Adrenal gland (tissue), 9 donors: ENCODE measurements at regions not wholly inside any gene's neighbourhood (a gene's known extent, or its start where the extent isn't known, plus 50 kb on each side); places are given as distances from the start of the nearest gene placed in this dataset.

Source experiments
- DNase-seq, 7 donors: peaks; one replicate each; pipeline ENCODE4 v3.0.0-alpha.2; 2019 to 2020
- H3K27ac ChIP-seq, 5 donors: fragments of 200-600 bp; sonication (generic) in 4 of 5; 1 replicate in 3 of 5; 2 replicates in 2 of 5; pipeline versions ENCODE4 v1.5.1 to v1.8.0; 2016 to 2020; ENCODE audit warnings: mild to moderate bottlenecking in 1 of 5
- H3K27me3 ChIP-seq: fragments of 200-600 bp; 2 replicates; pipeline ENCODE4 v1.8.0; 2021
- H3K36me3 ChIP-seq, 2 donors: fragments of 200-600 bp; replicated peaks in 1 of 2; 1 replicate in 1 of 2; 2 replicates in 1 of 2; pipeline versions ENCODE4 v1.5.1 to v1.8.0; 2018 to 2022
- H3K4me1 ChIP-seq, 2 donors: fragments of 200-600 bp; replicated peaks in 1 of 2; 1 replicate in 1 of 2; 2 replicates in 1 of 2; pipeline versions ENCODE4 v1.5.1 to v1.8.0; 2018 to 2021
- H3K4me3 ChIP-seq, 4 donors: fragments of 200-600 bp; sonication (generic) in 3 of 4; one replicate each; pipeline ENCODE4 v1.5.1; 2016 to 2018
- H3K9me3 ChIP-seq, 3 donors: fragments of 200-600 bp; sonication (generic) in 1 of 3; replicated peaks in 1 of 3; 1 replicate in 2 of 3; 2 replicates in 1 of 3; pipeline versions ENCODE4 v1.5.1 to v1.8.0; 2016 to 2021
- CTCF ChIP-seq, 6 experiments: fragments of 450-650 bp in 4 of 6; fragments of 200-600 bp in 2 of 6; sonication (generic) in 1 of 6; IDR thresholded peaks; 1 replicate in 5 of 6; 2 replicates in 1 of 6; pipeline versions ENCODE4 v1.5.1 to v1.8.0; 2016 to 2021; ENCODE audit warnings: antibody characterized with exemption in 6 of 6, mild to moderate bottlenecking in 2 of 6, moderate library complexity in 1 of 6
- POLR2A ChIP-seq, 2 donors: fragments of 450-650 bp; IDR thresholded peaks; one replicate each; pipeline ENCODE4 v1.6.1; 2017; ENCODE audit warnings: antibody characterized with exemption in 2 of 2, mild to moderate bottlenecking in 2 of 2, moderate library complexity in 1 of 2
- WGBS, 4 donors: extraction: QIAGEN DNeasy Blood & Tissue Kit in 2 of 4; methylation state at CpG; one replicate each; pipeline versions ENCODE4 v1.1.5 to v1.1.7; 2013 to 2017; 5-methylcytosine and 5-hydroxymethylcytosine counted together
- intact Hi-C, 2 donors: fragments of 100-400 bp; cut with DNase I; formaldehyde crosslinking; loops; one replicate each; pipeline versions ENCODE4 v1.14.1 to v1.15.0; 2022 to 2023
- donor health status: healthy with polysubstance abuse.
- donor health status: Bipolar disorder and iron deficiency.
- donor health status: DM: yes; HTN: yes; CAD: no.
- donor health status: DM: no; HTN: no; CAD: no.
- donor health status: DM: no; HTN: no; CAD: no.

DNA sequence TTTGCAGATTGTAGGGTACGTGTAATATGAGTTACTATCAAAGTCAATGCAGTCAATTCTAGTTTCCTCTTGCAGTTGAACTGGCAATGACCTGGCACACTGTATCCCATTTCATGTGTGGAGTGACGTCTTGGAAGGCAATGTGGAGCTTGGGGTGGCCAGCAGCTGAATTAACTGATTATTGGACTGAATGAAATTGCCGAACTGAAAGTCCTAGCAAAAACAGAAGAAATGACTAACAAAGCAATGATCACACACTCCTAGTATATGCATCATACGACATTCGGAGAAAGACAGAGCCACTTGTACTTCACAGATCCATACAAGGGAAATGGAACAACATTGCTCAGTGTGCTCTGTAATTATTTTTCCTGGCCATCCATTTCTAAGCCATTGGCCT lies 259.1 kb upstream of the DAPK1 start:
- H3K9me3 ChIP-seq: no peaks in the 10 kb centered on the region
- no peak overlapping the region for H3K27ac ChIP-seq
- H3K27me3 ChIP-seq: peaks cover 3% of the 10 kb centered on the region
- TF ChIP-seq CTCF (IDR thresholded peaks at IDR 0.05): no peak
- no peak for TF ChIP-seq POLR2A (IDR thresholded peaks at IDR 0.05)
- H3K4me1 ChIP-seq: no peaks in the 10 kb centered on the region
- intact Hi-C loops: no loop called here
- no peak for DNase-seq
- H3K36me3 ChIP-seq: no peaks in the 10 kb centered on the region
- no peak overlapping the region for H3K4me3 ChIP-seq
- 78 to 88% (median 84%) methylated on average over 5 of the region's 5 CpGs for WGBS, 4 donors

DNA sequence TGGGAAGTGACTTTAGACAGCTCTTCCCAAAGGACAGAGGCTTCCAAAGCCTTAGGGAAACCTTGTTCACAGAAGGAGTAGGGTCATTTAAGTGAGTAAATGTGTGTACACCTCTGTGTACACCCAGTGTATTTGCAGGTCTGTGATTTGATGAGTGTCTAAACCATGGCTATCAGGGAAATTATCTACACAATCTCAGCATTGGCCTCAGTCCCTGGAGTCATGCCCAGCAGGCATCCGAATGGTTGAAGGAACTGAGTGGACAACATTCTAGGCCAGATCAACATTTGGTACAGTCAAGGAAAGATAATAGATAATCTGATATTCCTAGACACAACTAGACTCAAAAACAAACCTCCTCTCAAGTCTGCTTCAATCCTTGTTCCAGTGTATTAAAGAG lies 258.4 kb upstream of the DAPK1 start:
- WGBS, 4 donors: 17 to 38% (median 35%) methylated on average over 1 of the region's 1 CpG
- intact Hi-C loops: no loop called here
- DNase-seq: no peak

GRCh38 chr9:87243602-87244001 lies 254.1 kb upstream of the DAPK1 start:
- DNase-seq: no peak
- Histone ChIP-seq H3K27me3 (no peaks in the 10 kb centered on the region), H3K36me3 (no peaks in the 10 kb centered on the region), H3K27ac (no peak overlapping the region), H3K9me3 (no peaks in the 10 kb centered on the region), H3K4me1 (no peaks in the 10 kb centered on the region), H3K4me3 (no peak overlapping the region)
- 71 to 88% (median 84%) methylated on average over 2 of the region's 2 CpGs for WGBS, 4 donors
- intact Hi-C loops: no loop called here
- TF ChIP-seq CTCF (IDR thresholded peaks at IDR 0.05) (no peak), POLR2A (IDR thresholded peaks at IDR 0.05) (no peak)

More for the DNA sequence above, 258.4 kb upstream of the DAPK1 start:
- Histone ChIP-seq H3K27ac (no peak overlapping the region), H3K27me3 (peaks cover 3% of the 10 kb centered on the region), H3K36me3 (no peaks in the 10 kb centered on the region), H3K9me3 (no peaks in the 10 kb centered on the region), H3K4me3 (no peak overlapping the region), H3K4me1 (no peaks in the 10 kb centered on the region)
- no peak for TF ChIP-seq POLR2A (IDR thresholded peaks at IDR 0.05)
- no peak for TF ChIP-seq CTCF (IDR thresholded peaks at IDR 0.05)

GRCh38 chr9:87245271-87245670 lies 252.4 kb upstream of the DAPK1 start:
- no peak for DNase-seq
- Histone ChIP-seq H3K27me3 (no peaks in the 10 kb centered on the region), H3K27ac (no peak overlapping the region), H3K4me3 (no peak overlapping the region), H3K36me3 (no peaks in the 10 kb centered on the region), H3K9me3 (no peaks in the 10 kb centered on the region), H3K4me1 (no peaks in the 10 kb centered on the region)
- intact Hi-C loops: no loop called here
- WGBS, 4 donors: 55 to 87% (median 72%) methylated on average over 4 of the region's 4 CpGs
- TF ChIP-seq POLR2A (IDR thresholded peaks at IDR 0.05) (no peak), CTCF (IDR thresholded peaks at IDR 0.05) (no peak)
